Activated gamma-delta T cell treated with anti-CD3 and anti-CD28 coated beads, Interleukin-2, amount 50 U/mL, for 16 hours (primary cell): ENCODE measurements at regions not wholly inside any gene's neighbourhood (a gene's known extent, or its start where the extent isn't known, plus 50 kb on each side); places are given as distances from the start of the nearest gene placed in this dataset.

Experiments used
- DNase-seq: peaks from one replicate; pipeline ENCODE4 v3.0.0-alpha.2; 2020; ENCODE audit warnings: low read depth

DNA sequence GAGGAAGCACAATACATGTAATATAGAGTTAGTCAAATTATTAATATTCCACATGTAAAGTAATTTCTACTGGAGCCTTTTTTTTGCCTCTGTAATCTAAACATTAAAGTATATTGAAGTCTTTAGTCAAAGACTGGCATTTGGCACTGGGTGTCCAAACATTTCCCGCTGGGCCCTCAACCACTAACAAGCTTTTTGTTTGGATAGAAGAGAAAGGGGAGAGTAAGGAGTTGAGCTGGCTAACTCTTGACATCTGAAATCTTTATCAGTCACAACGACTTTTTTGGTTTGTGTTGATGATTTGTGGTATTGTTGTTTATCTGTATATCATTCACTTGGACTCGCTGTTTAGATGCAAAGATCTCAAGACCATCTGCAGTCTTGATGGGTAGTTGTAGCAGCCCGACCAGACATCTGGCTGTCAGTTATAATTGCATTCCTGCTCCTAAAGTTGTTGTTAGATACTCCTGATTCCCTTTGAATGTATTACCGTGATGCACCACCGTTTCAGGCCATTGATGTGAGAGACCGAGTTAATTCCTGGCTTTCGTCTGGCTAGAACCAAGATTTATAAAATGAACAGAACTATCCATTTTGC is 379.6 kb downstream of the MTX2 start:
- DNase-seq: no peak

- no peak for DNase-seq
These were observed 381.0 kb downstream of the MTX2 start for GRCh38 chr2:176650104-176650837.

DNA sequence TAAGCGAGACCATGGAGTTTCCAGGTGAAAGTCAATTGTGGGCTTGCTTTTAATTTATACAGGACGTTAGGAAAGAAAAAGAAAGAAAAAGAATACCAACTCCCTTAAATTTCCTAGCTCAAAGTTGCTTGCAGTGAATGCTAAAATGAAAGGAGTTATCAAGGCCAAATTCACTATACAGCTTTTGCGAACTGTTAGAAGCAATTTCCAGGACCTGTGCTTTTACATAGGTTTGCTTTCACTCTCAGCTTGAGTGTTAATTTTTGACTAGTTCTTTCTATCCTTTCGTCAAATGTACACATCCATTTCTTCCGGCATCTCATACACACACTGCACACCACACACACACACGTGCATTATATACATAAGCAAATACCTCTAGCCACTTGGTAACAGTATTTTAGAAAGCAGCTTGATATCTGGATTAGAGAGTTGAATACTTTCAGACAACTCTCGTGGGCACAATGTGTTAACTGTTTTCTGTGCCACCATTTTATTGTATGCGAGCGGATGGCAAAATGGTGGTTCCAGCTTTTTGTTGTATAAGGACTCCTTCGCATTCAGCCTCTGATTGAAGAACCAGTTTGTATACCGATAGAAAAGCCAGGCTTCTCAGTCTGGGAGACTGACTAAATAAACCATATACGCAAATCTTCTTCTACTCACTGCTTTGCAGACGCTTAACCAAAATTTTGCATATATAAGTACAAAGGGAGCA is 381.8 kb downstream of the MTX2 start:
- DNase-seq: no peak

- no peak for DNase-seq
These were observed 383.3 kb downstream of the MTX2 start for GRCh38 chr2:176652300-176653182.

DNA sequence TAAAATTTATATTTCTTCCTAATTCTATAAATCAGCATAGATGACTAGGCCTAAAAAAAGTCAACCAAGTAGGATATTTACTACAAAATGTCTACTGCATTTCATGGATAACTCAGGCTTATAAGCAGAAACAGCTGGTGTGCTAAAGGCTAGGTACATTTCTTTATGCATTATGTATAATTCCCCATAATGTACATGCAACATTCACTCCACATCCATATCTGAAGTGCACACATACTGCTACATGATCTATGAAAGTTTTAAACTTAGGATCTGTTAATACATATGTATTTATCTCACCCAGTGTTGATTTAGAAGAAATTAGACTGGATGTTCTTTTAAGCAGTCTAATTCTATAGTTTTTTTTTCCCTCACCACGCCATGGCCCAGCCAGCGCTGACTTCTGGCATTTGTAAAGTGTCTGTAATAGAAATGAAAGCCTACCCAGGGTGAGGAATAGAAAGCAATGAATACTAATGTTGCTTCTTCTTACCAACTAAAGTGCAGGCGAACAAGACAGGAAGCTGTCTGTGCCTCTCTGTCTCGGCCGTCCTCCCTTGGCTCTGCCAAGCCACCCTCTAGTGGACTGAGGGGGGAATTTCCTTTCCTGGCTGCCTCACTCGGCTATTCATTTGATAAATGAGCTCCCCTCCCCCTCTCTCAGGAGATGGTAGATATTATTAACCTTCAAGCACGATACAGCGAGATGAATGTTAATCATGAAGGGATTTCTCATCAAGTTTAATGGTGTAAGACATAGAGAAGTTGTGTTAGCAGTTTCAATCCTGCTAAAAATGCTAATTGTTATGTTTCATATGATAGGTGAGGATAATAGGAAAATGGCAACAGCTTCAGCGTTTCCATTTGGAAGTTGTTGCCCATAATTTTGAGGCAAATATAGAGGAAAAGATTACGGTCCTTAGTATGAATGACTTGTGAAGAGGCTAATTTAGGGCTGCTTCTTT is 384.5 kb downstream of the MTX2 start:
- no peak for DNase-seq

GRCh38 chr2:176656038-176656775 is 387.0 kb downstream of the MTX2 start:
- DNase-seq: no peak

DNA sequence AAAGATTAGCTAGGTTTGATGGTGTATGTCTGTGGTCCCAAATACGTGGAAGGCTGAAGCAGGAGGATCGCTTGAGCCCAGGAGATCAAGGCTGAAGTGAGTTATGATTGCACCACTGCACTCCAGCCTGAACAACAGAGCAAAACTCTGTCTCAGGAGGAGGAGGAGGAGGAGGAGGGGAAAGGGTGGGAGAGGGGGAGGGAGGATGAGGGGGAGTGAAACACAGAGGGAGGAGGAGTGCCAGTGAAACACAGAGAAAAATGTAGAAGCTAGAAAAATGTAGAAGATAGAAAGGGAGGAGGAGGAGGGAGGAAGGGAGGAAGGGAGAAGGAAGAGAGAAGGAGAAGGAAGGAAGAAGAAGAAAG is 387.5 kb downstream of the MTX2 start:
- DNase-seq: no peak

GRCh38 chr2:176657393-176657792 is 388.2 kb downstream of the MTX2 start:
- no peak for DNase-seq

DNA sequence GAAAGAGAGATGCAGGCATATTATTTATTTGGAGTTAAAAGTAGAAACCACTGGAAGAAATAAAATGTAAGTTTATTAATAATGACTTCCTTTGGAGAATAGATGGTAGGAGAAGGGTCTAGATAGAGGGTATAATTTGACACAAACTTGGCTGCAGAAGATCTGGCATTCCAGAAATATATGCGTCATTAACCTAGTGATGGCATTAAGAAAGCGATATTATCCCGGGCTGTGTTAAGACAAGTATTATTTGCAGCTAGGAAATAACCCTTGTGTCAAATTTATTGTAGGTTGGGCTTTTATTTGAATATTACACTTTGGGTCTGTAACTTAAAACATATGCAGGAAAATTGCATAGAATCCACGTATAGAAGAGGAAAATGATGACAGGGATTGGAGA is 389.5 kb downstream of the MTX2 start:
- no peak for DNase-seq

DNA sequence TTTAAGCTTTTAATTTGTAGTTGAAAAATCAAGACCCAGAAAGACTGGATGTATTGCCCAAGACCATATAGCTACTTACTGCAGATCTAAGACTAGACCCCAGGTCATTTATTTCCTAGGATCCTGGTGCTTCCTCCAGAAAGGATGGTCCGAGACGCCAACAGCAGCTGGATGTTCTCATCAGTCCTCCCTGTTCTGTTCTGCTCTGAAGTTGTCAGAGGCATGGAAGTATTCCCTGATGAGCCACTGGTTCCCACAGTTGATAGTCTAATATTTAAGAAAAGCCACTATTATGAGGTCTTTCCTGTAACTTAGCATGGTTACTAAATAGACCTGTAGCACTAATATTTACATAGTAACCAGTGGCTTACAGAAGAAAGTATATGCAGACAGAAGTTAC is 393.5 kb downstream of the MTX2 start:
- DNase-seq: no peak

DNA sequence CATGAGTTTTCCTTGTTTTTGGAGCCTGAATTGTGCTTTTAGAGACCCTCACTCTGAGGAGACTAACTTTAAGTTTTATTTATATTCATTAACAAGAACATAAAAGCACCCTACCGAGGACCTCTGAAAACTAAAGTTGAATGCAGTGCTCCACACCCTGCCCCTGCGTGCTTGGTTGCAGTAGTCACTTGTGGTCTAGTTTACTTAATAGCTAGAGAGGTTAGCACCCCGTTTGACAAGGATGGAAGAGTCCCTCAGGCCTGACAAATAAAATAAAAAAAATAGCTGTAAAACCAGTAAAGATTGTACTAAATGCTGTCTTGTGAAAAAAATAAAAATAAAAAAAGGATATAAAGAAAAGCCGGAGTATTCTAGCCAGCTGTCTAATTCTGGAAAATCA is 395.2 kb downstream of the MTX2 start:
- no peak for DNase-seq

DNA sequence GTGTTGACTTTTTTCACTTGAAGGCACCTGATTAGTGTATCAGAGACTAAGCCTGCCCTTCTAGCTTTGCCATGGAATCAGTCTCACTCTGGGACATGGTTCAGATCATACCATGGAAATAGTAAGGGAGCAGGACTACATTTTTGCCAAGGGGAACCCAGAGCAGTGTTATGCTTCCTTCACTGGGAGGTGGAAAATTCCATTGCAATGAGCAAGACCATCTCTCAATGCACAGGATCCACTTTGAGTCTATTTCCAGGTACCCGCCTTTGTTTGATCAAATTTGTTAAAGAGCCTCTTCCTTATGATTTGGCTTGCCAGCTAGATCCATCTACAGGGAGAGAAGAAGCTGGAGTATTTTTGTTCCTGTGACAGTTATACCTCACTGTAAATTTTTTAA is 395.8 kb downstream of the MTX2 start:
- no peak for DNase-seq

- DNase-seq: no peak
These were observed 399.7 kb downstream of the MTX2 start for GRCh38 chr2:176668912-176669311.

GRCh38 chr2:176669398-176670174 is 400.3 kb downstream of the MTX2 start:
- DNase-seq: no peak

GRCh38 chr2:176675271-176675949 is 406.2 kb downstream of the MTX2 start:
- no peak for DNase-seq

GRCh38 chr2:176677746-176678265 is 408.6 kb downstream of the MTX2 start:
- DNase-seq: no peak

- DNase-seq: no peak
These were observed 409.3 kb downstream of the MTX2 start for GRCh38 chr2:176678571-176678970.

GRCh38 chr2:176679061-176679669 is 409.9 kb downstream of the MTX2 start:
- DNase-seq: no peak
